Body of pancreas (tissue), 4 donors: ENCODE measurements at regions not wholly inside any gene's neighbourhood (a gene's known extent, or its start where the extent isn't known, plus 50 kb on each side); places are given as distances from the start of the nearest gene placed in this dataset.
A peak's percentile ranks its signal among the peaks of the same experiment; 100 is the strongest.

Experiments used
- ATAC-seq: fragments of 150-250 bp; one replicate; pipeline ENCODE4 v1.9.1; 2016
- DNase-seq, 4 donors: peaks; one replicate each; pipeline ENCODE4 v3.0.0-alpha.2; 2019
- H3K27ac ChIP-seq, 4 donors: fragments of 200-600 bp; sonication (generic); 1 replicate in 3 of 4; 2 replicates in 1 of 4; pipeline versions ENCODE4 v1.5.1 to v1.6.1; 2016 to 2019; ENCODE audit warnings: mild to moderate bottlenecking in 1 of 4, mixed read lengths in 1 of 4, moderate library complexity in 1 of 4
- H3K27me3 ChIP-seq, 2 donors: fragments of 200-600 bp; sonication (generic); one replicate each; pipeline ENCODE4 v1.6.0; 2016; ENCODE audit warnings: mild to moderate bottlenecking in 1 of 2
- H3K36me3 ChIP-seq, 2 donors: fragments of 200-600 bp; sonication (generic); replicated peaks in 1 of 2; 2 replicates each; pipeline ENCODE4 v1.5.1; 2016; ENCODE audit warnings: low read depth in 2 of 2; ENCODE audit not compliant: insufficient read depth in 1 of 2
- H3K4me1 ChIP-seq: fragments of 200-600 bp; sonication (generic); one replicate; pipeline ENCODE4 v1.6.0; 2016
- H3K4me3 ChIP-seq, 2 donors: fragments of 200-600 bp; sonication (generic); 1 replicate in 1 of 2; 2 replicates in 1 of 2; pipeline ENCODE4 v1.5.1; 2016 to 2019
- H3K9me3 ChIP-seq, 3 donors: fragments of 200-600 bp; sonication (generic); 1 replicate in 2 of 3; 2 replicates in 1 of 3; pipeline ENCODE4 v1.5.1; 2016
- CTCF ChIP-seq, 7 experiments: fragments of 450-650 bp in 4 of 7; fragments of 200-600 bp in 3 of 7; sonication (generic) in 3 of 7; IDR thresholded peaks; one replicate each; pipeline ENCODE4 v1.5.1; 2016 to 2019; ENCODE audit warnings: antibody characterized with exemption in 7 of 7
- POLR2A ChIP-seq, 3 donors: fragments of 450-650 bp; IDR thresholded peaks; one replicate each; pipeline ENCODE4 v1.6.1; 2016; ENCODE audit warnings: antibody characterized with exemption in 3 of 3, mild to moderate bottlenecking in 2 of 3
- WGBS, 2 donors: methylation state at CpG; one replicate each; pipeline ENCODE4 v1.1.5; 2017; 5-methylcytosine and 5-hydroxymethylcytosine counted together
- intact Hi-C: fragments of 100-400 bp; cut with DNase I; formaldehyde crosslinking; loops from one replicate; pipeline ENCODE4 v1.15.1; 2023

GRCh38 chr20:21632031-21632734 lies 73.3 kb upstream of the PAX1 start:
- 77 to 81% methylated on average over 6 to 7 of the region's 7 CpGs for WGBS, 2 donors
- intact Hi-C loops = no loop called here
- Histone ChIP-seq H3K36me3 (no peaks in the 10 kb centered on the region), H3K9me3 (no peaks in the 10 kb centered on the region), H3K4me3 (no peak overlapping the region), H3K27ac (no peak overlapping the region), H3K27me3 (no peaks in the 10 kb centered on the region), H3K4me1 (no peaks in the 10 kb centered on the region)
- ATAC-seq = no peak
- DNase-seq = peak in 1 of 4 donors; percentile 7
- TF ChIP-seq POLR2A (IDR thresholded peaks at IDR 0.05) = no peak
- no peak for TF ChIP-seq CTCF (IDR thresholded peaks at IDR 0.05)

GRCh38 chr20:21628800-21629199 lies 76.7 kb upstream of the PAX1 start:
- Histone ChIP-seq H3K27me3 (no peaks in the 10 kb centered on the region), H3K4me3 (no peak overlapping the region), H3K9me3 (no peaks in the 10 kb centered on the region), H3K36me3 (no peaks in the 10 kb centered on the region), H3K27ac (no peak overlapping the region), H3K4me1 (no peaks in the 10 kb centered on the region)
- ATAC-seq (no peak), DNase-seq (no peak)
- TF ChIP-seq CTCF (IDR thresholded peaks at IDR 0.05) (no peak), POLR2A (IDR thresholded peaks at IDR 0.05) (no peak)
- 38 to 47% methylated on average over 4 of the region's 4 CpGs for WGBS, 2 donors
- intact Hi-C loops = no loop called here

GRCh38 chr20:21623781-21624094 lies 81.7 kb upstream of the PAX1 start:
- intact Hi-C loops = no loop called here
- no peak overlapping the region for H3K4me3 ChIP-seq
- no peak overlapping the region for H3K27ac ChIP-seq
- H3K36me3 ChIP-seq = no peaks in the 10 kb centered on the region
- DNase-seq (no peak), ATAC-seq (no peak)
- 79 to 88% methylated on average over 1 of the region's 1 CpG for WGBS, 2 donors
- H3K9me3 ChIP-seq = no peaks in the 10 kb centered on the region
- no peaks in the 10 kb centered on the region for H3K27me3 ChIP-seq
- H3K4me1 ChIP-seq = no peaks in the 10 kb centered on the region
- TF ChIP-seq CTCF (IDR thresholded peaks at IDR 0.05) (no peak), POLR2A (IDR thresholded peaks at IDR 0.05) (no peak)

DNA sequence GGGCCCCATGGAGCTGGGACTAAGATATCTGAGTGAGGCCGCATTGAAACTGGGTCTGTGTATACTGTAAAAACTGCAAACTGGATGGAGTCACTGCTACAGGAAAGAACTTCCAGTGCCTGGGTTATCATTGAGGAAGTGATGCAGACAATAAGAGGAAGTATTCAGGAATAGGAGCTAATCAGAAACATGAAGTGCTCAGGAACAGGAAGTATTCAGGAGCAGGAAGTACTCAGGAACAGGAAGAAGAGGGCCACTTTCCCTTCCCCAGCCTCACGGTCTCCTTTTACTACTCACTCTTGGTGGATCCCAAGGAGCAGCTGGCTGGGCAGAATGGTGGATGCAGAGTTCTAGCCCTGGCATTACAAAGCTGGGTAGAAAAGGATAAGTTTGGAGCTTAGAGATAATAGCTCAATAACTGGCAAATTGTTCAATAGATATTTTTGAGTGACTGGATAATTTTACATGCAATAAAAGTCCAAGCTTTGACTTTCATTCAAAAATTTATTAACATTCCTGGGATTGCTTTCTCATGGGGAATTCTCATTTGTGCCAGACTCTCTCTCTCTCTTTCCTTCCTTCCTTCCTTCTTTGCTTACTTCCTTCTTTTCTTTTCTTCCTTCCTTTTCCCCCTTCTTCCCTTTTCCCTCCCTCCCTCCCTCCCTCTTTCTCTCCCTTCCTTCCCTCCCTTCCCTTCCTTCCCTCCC lies 82.2 kb upstream of the PAX1 start:
- H3K36me3 ChIP-seq = no peaks in the 10 kb centered on the region
- intact Hi-C loops = no loop called here
- H3K27ac ChIP-seq = no peak overlapping the region
- DNase-seq (no peak), ATAC-seq (no peak)
- H3K4me3 ChIP-seq = no peak overlapping the region
- TF ChIP-seq CTCF (IDR thresholded peaks at IDR 0.05) (no peak), POLR2A (IDR thresholded peaks at IDR 0.05) (no peak)
- H3K4me1 ChIP-seq = no peaks in the 10 kb centered on the region
- H3K9me3 ChIP-seq = no peaks in the 10 kb centered on the region
- H3K27me3 ChIP-seq = no peaks in the 10 kb centered on the region
- 37 to 54% methylated on average over 2 of the region's 2 CpGs for WGBS, 2 donors
